Neural cell (in vitro differentiated cells): ENCODE measurements at regions not wholly inside any gene's neighbourhood (a gene's known extent, or its start where the extent isn't known, plus 50 kb on each side); places are given as distances from the start of the nearest gene placed in this dataset.

Experiments used
- H2AFZ ChIP-seq: fragments of 200-600, 300-800 bp; sonication (generic), shearing (Covaris generic); 2 replicates; pipeline ENCODE4 v1.6.0; 2014; ENCODE audit warnings: low read depth, mild to moderate bottlenecking, antibody characterized with exemption, low read length, moderate library complexity
- H3F3A ChIP-seq: fragments of 200-600 bp; shearing (Covaris generic); 2 replicates; pipeline ENCODE4 v1.6.1; 2016; ENCODE audit warnings: mild to moderate bottlenecking, moderate library complexity, mixed read lengths, antibody characterized with exemption, low read length; ENCODE audit not compliant: insufficient read depth, poor library complexity, severe bottlenecking
- H3K27ac ChIP-seq: fragments of 200-600, 300-800 bp; sonication (generic), shearing (Covaris generic); 2 replicates; pipeline ENCODE4 v1.5.1; 2014; ENCODE audit warnings: mild to moderate bottlenecking, low read length, moderate library complexity
- H3K27me3 ChIP-seq: fragments of 300-800, 200-600 bp; sonication (generic), shearing (Covaris generic); 2 replicates; pipeline ENCODE4 v1.6.0; 2014; ENCODE audit warnings: mild to moderate bottlenecking, low read depth, low read length, moderate library complexity; ENCODE audit not compliant: insufficient read depth
- H3K36me3 ChIP-seq: fragments of 300-800, 200-600 bp; sonication (generic), shearing (Covaris generic); 2 replicates; pipeline ENCODE4 v1.5.1; 2014; ENCODE audit warnings: mild to moderate bottlenecking, antibody characterized with exemption, low read length, moderate library complexity; ENCODE audit not compliant: insufficient read depth
- H3K4me2 ChIP-seq: fragments of 300-800, 200-600 bp; sonication (generic), shearing (Covaris generic); 2 replicates; pipeline ENCODE4 v1.6.0; 2014; ENCODE audit warnings: mild to moderate bottlenecking, low read length
- H3K4me3 ChIP-seq: fragments of 300-800, 200-600 bp; sonication (generic), shearing (Covaris generic); 2 replicates; pipeline ENCODE4 v1.5.1; 2014; ENCODE audit warnings: mild to moderate bottlenecking, low read length, moderate library complexity
- H3K79me2 ChIP-seq: fragments of 200-600 bp; shearing (Covaris generic); replicated peaks from 2 replicates; pipeline ENCODE4 v1.6.0; 2014; ENCODE audit warnings: mild to moderate bottlenecking, low read length, moderate library complexity; ENCODE audit not compliant: insufficient read depth
- H3K9ac ChIP-seq: fragments of 300-800, 200-600 bp; sonication (generic), shearing (Covaris generic); 2 replicates; pipeline ENCODE4 v1.6.1; 2016; ENCODE audit warnings: mild to moderate bottlenecking, low read length, mixed read lengths
- H3K9me2 ChIP-seq: fragments of 200-600 bp; shearing (Covaris generic); 2 replicates; pipeline ENCODE4 v1.6.1; 2016; ENCODE audit warnings: mild to moderate bottlenecking, low read length, mixed read lengths; ENCODE audit not compliant: insufficient read depth
- H3K9me3 ChIP-seq: fragments of 200-600, 300-800 bp; sonication (generic), shearing (Covaris generic); 2 replicates; pipeline ENCODE4 v1.6.1; 2016; ENCODE audit warnings: mild to moderate bottlenecking, mixed run types, low read length, moderate library complexity, mixed read lengths
- H4K20me1 ChIP-seq: fragments of 200-600 bp; shearing (Covaris generic); 2 replicates; pipeline ENCODE4 v1.6.1; 2016; ENCODE audit warnings: mild to moderate bottlenecking, mixed run types; ENCODE audit not compliant: insufficient read depth
- CTCF ChIP-seq: fragments of 450-650 bp; IDR thresholded peaks from 2 replicates; pipeline ENCODE4 v1.5.1; 2014; ENCODE audit warnings: antibody characterized with exemption, mild to moderate bottlenecking, moderate library complexity; ENCODE audit not compliant: poor library complexity, severe bottlenecking
- EP300 ChIP-seq: fragments of 450-650 bp; conservative IDR thresholded peaks from 2 replicates; pipeline ENCODE4 v1.6.1; 2014; ENCODE audit warnings: antibody characterized with exemption, mild to moderate bottlenecking, moderate library complexity; ENCODE audit not compliant: poor library complexity, severe bottlenecking
- EZH2 ChIP-seq: fragments of 200-600, 300-800 bp; shearing (Covaris generic), sonication (generic); IDR thresholded peaks from 2 replicates; pipeline ENCODE4 v1.6.1; 2014; ENCODE audit warnings: antibody characterized with exemption, low read length, borderline replicate concordance, mild to moderate bottlenecking; ENCODE audit not compliant: insufficient read depth, poor library complexity, severe bottlenecking
- MXI1 ChIP-seq: fragments of 450-650 bp; conservative IDR thresholded peaks from 2 replicates; pipeline ENCODE4 v1.6.1; 2014; ENCODE audit warnings: antibody characterized with exemption, mild to moderate bottlenecking; ENCODE audit not compliant: poor library complexity, severe bottlenecking
- POLR2AphosphoS5 ChIP-seq: IDR thresholded peaks from 2 replicates; pipeline ENCODE4 v1.6.1; 2012
- RAD21 ChIP-seq: fragments of 450-650 bp; conservative IDR thresholded peaks from 2 replicates; pipeline ENCODE4 v1.6.1; 2014; ENCODE audit warnings: antibody characterized with exemption, mild to moderate bottlenecking, moderate library complexity
- REST ChIP-seq: IDR thresholded peaks from 2 replicates; pipeline ENCODE4 v1.6.1; 2012; ENCODE audit warnings: borderline replicate concordance
- SMC3 ChIP-seq: fragments of 450-650 bp; conservative IDR thresholded peaks from 2 replicates; pipeline ENCODE4 v1.6.1; 2014; ENCODE audit warnings: antibody characterized with exemption, mild to moderate bottlenecking, moderate library complexity; ENCODE audit not compliant: poor library complexity
- TAF1 ChIP-seq: IDR thresholded peaks from 2 replicates; pipeline ENCODE4 v1.6.1; 2012; ENCODE audit warnings: low read depth

GRCh38 chr2:55992455-55992854 lies 68.9 kb upstream of the EFEMP1 start:
- Histone ChIP-seq H3K27ac (no peak overlapping the region), H3K27me3 (no peaks in the 10 kb centered on the region), H3K9me2 (no peaks in the 10 kb centered on the region), H3F3A (no peaks in the 10 kb centered on the region), H3K9me3 (no peaks in the 10 kb centered on the region), H3K79me2 (no peaks in the 10 kb centered on the region), H3K36me3 (no peaks in the 10 kb centered on the region), H3K4me2 (no peak overlapping the region), H3K4me3 (no peak overlapping the region), H4K20me1 (no peaks in the 10 kb centered on the region), H2AFZ (no peak overlapping the region), H3K9ac (no peak overlapping the region)
- TF ChIP-seq REST (no peak), POLR2AphosphoS5 (no peak), EZH2 (no peak), EP300 (no peak), CTCF (no peak), MXI1 (no peak), TAF1 (no peak), RAD21 (no peak), SMC3 (no peak)

GRCh38 chr2:55993685-55994084 lies 70.1 kb upstream of the EFEMP1 start:
- Histone ChIP-seq H3F3A (no peaks in the 10 kb centered on the region), H2AFZ (no peak overlapping the region), H3K9ac (no peak overlapping the region), H3K9me3 (no peaks in the 10 kb centered on the region), H3K79me2 (peaks cover 6% of the 10 kb centered on the region), H3K4me3 (no peak overlapping the region), H3K27me3 (no peaks in the 10 kb centered on the region), H3K9me2 (no peaks in the 10 kb centered on the region), H3K36me3 (no peaks in the 10 kb centered on the region), H3K4me2 (no peak overlapping the region), H3K27ac (no peak overlapping the region), H4K20me1 (no peaks in the 10 kb centered on the region)
- TF ChIP-seq SMC3 (no peak), POLR2AphosphoS5 (no peak), CTCF (no peak), TAF1 (no peak), MXI1 (no peak), EP300 (no peak), REST (no peak), RAD21 (no peak), EZH2 (no peak)
